ENCODE measurements at regions not wholly inside any gene's neighbourhood (a gene's known extent, or its start where the extent isn't known, plus 50 kb on each side); places are given as distances from the start of the nearest gene placed in this dataset.
A peak's percentile ranks its signal among the peaks of the same experiment; 100 is the strongest.

DNA sequence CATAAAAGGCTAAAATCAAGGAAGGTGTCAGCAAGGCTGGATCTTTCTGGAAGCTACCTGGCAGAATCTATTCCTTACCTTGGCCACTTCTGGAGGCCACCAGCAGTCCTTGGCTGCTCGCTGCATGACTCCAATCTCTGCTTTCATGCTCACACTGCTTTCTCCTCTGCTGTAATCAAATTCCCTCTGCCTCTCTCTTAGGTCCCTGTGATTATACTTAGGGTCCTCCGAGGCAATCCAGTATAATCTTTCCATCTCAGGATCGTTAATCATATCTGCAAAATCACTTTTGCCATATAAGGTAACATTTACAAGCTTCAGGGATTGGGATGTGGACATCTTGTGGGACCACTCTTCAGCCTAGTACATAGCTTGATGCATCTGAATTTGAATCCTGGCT is 110.7 kb upstream of the IVNS1ABP start:
- intact Hi-C loops (cut with DNase I): no loop called here
- ATAC-seq: no peak
- DNase-seq: no peak

DNA sequence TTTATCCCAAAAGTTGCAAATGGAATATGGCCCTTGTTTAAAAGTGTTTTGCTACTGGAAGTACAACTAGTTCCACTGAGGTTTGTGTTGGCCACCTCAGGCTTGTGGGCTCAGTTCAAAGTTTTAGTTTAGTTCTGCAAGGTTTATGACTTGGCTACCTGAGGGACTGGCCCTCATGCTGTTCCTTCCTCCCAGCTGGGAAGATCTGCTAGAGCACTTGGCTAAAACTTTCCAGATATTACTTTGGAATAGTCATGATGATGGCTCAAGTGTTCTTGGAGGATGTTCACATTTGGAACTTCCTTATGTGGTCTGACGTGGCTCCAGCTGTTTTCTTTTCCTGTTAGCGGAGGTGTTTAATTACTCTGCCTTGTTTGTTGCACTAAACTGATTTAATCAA is 110.2 kb upstream of the IVNS1ABP start:
- ATAC-seq (peak; percentile 69 to 83), DNase-seq (no peak)
- intact Hi-C loops (cut with DNase I): no loop called here

DNA sequence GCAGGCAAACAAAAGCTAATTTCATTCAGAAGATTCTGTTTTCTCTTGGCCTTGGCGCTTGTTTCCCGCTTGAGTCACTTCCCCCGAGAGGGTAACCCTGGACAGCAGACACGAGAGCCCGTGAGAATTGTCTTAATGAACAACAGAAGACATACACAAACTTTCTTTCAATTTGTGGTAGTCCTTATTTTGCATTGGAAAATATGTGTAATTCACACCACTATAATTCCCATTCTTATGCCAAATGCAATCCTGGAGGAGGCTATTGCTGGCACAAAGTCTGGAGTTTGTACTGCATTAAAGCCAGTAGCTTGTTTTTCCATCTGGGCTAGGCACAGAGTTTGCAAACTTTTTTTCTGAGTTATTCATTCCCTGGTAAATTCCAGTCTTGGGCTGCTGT is 109.8 kb upstream of the IVNS1ABP start:
- ATAC-seq: peak; percentile 87 to 90

DNA sequence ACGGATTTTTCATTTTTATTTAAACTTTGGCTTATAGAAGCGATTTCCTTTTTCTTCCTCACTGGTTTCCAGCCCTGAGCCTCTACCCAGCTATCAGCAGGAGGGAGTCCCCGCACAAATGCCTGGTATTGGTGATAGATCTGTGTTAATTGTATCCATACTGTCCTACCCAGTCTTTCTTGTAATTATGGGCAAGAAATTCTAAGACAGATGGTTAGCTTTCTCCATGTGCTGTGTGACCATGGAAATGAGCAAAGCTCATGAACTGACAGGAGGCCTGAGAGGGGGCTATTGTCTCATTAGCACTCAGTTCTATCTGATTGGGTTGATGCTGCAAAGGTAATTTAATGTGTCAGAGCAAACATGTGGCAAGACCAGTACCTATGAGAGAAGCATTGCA is 108.1 kb upstream of the IVNS1ABP start:
- no peak for ATAC-seq
- intact Hi-C loops (cut with DNase I): no loop called here
- DNase-seq: no peak

More for the DNA sequence above, 109.8 kb upstream of the IVNS1ABP start:
- peak; percentile 51 for DNase-seq
- intact Hi-C loops (cut with DNase I): no loop called here

DNA sequence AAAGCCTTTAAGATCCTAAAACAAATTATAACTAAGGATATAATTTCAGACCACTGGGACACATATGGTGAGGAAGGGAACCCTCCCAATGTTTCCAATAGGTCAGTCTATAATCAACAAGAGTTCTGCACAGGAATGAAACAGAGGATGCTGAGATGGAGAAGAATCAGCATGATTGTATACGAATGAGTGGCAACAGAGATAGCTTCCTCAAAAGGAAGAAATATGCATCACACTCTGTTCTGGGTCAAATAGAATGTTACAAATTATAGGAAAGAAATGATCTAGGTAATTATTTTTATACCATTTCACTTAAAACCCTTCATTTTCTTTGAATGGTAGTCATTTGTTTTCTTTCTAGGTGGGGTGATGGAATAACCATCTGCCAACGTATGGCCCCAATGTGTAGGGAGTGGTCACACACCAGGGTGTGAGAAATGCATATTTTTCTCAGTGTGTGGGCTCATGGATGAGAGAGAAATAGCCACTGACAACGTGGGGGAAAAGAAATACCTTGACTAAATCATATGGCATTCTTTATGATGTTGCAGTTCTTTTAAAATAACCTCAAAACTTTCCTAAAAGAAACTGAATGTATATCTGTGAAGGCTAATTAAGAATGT is 104.6 kb upstream of the IVNS1ABP start:
- ATAC-seq (no peak), DNase-seq (no peak)
- intact Hi-C loops (cut with DNase I): no loop called here

DNA sequence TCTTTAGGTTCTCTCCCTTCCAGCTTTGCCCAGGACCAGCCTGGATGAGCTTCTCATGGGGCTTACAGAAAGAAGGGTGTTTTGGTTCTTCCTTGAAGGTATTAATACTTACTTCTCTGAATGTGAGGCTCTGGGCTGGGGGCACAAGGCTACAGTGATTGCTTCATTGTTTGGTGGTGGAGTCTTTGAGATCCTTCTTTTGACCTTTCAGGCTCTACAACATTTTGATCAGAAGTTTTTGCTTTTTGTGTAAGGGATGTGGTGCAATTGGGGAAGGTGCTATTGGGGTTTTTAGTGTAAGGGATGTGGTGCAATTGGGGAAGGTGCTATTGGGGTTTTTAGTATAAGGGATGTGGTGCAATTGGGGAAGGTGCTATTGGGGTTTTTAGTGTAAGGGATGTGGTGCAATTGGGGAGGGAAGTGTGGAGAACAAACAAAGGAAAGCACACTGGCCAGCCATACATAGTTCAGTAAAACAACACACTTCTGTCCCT is 103.6 kb upstream of the IVNS1ABP start:
- intact Hi-C loops (cut with DNase I): no loop called here
- DNase-seq (no peak), ATAC-seq (peak in 1 of 2 donors; percentile 50)

DNA sequence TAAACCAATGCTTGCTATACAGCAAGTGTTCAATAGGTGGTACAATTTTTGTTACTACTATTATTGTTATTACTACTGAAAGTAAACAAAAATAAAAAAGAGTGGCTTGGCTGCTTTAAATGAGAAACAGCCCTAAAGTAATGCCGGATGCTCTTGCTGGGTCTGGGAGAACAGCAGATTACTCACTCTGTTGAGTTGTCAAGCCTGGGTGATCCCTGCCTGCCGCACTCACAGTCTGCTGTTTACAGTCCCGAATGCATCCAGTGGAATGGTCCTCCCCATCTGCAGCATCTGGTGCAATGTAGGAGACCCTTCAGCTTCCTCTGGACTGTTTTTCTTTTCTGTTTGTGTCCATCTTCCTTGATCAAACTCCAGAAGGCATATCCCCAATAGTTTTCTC is 102.7 kb upstream of the IVNS1ABP start:
- ATAC-seq (no peak), DNase-seq (no peak)
- intact Hi-C loops (cut with DNase I): no loop called here

DNA sequence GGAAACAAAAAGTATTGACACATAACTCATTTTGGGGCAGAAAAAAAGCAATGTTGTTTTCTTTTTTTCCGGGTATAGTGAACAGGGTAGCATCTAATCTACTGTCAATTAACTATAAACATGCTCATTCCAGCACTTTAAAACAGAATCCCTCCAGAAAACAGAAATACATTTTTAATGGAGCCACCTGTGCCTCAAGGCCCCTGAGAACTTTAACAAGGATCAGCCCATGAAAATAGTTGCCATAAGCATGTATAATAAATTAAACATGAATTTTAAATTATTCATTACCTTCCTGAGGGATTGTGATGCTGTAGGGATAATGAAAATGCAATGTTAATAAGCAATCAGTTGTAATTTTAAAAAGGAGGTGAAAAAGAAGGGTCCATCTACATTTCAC is 101.4 kb upstream of the IVNS1ABP start:
- ATAC-seq (no peak), DNase-seq (no peak)
- intact Hi-C loops (cut with DNase I): no loop called here

DNA sequence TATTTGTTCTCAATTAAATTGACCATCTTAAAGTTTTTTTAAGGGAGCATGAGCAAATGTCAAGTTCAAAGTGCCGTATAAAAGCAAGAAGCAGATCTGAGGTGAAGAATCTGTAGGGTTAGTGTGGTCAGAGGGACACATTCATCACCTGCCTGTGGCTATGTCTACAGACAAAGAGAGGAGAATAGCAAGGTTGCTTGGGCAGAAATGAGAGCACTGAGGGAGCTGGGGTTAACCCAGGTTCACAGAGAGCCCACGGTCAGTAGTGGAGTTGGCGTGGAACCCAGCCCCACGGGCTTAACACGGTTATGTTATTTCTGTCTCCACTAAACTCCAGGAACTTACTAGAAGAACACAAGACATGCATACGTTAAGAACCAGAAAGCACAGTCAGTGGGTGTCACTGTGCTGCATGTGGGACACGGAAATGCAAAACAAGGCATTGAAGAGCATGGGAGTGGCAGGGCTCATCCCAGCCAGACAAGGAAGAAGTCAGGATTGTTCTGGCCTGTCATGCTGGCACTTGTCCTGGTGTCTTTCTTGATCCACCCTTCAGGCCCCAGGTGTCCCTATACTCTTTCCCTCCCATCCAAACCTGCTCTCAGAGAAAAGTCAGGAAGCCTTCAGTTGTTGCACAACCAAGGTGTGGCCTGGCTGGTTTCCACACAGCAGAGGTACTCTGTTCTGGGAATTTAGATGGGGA is 95.5 kb upstream of the IVNS1ABP start:
- ATAC-seq: no peak
- intact Hi-C loops (cut with DNase I): no loop called here
- DNase-seq: no peak

DNA sequence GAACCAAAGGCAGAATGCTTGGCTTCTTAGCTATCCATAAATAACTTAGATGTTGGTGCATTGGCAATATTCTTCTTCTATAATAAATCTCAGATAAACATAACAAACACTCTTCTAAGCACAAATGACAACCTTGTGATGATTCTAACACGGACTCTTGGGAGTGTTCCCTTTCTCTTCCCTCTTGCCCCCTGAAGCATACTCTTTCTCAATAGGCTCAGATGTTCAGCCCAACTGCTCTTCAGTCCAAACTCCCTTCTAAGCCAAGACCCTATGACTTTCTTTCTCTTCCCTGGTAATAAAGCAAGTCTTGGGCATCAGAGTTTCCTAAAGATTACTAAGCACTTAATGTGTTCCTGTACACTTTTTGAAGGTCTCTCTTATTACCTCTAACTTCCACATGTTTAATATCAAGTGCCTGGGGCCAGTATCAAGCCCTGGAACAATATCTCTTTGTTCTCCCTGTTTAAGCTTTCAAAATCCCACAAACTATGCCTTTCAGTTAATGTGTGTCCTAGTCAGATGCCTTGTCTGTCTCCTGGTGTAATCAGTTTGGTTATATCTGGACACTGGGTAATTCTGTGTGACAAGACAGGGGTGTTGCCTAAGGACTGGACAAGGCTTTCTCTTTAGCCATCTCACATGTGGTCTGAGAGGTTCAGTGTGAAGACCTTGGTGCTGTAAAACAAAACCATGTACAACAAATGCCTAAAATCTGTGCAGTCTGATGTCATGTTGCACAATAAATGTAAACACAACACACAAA is 92.9 kb upstream of the IVNS1ABP start:
- intact Hi-C loops (cut with DNase I): no loop called here
- no peak for DNase-seq
- ATAC-seq: no peak

DNA sequence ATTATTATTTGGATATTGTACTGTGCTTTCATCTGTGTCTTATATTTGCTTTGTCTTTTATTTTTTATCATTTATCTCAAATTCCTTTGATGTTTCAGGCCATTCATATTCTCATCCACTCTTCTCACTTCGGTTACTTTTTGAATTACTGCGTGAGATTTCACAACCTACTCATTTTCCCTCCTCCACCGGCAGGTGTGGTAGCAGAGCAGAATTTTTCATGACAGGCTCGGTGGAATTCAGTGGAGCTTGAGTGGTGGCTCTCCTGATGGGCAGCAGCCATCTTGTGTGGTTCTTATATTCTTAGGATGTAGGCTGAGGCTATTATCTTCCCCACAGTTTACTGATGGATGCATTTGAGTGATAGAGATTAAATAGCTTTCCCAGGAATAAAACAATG is 92.3 kb upstream of the IVNS1ABP start:
- no peak for ATAC-seq
- intact Hi-C loops (cut with DNase I): no loop called here

DNA sequence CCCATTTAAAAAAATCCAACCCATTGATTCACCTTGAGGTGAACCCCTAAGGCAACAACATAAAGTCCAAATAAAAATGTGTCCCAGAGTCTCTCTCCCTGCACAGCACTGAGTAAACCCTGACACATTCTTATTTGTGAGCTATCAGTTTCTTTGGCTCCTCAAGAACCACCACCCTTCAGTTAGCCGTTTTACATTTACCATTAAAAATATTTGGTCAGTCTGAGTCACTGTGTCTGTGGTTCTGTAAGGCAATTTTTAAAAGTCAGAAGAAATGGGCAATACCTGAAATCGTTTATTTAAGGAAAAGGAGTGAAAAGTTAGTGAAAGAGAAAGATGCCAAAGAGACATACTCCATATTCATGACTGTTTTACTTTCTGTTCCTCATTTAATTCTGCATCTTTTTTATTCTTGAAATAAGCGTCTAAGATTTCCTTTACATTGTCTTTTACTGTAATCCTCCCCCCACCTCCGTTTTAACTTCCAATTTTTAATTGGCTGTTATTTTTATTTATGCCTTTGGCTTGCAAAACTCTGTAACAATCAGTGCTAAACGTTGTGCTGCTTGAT is 91.7 kb upstream of the IVNS1ABP start:
- intact Hi-C loops (cut with DNase I): no loop called here
- no peak for ATAC-seq
- no peak for DNase-seq

More for the DNA sequence above, 92.3 kb upstream of the IVNS1ABP start:
- DNase-seq: no peak

DNA sequence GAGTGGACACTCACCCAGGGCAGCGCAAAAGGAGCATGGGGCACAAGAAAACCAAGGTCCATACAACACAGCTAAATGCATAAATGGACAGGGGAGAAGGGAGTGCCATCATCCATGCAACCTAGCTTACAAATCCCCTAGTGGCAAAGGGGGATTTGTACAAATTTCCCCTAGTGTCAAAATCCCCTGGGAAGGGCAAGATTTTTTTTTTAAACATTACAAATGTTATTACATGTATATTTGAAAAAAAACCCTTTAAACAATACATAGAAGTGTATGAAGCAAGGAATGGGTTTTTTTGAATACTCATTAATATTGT is 89.6 kb upstream of the IVNS1ABP start:
- intact Hi-C loops (cut with DNase I): no loop called here
- no peak for ATAC-seq
- DNase-seq: no peak

DNA sequence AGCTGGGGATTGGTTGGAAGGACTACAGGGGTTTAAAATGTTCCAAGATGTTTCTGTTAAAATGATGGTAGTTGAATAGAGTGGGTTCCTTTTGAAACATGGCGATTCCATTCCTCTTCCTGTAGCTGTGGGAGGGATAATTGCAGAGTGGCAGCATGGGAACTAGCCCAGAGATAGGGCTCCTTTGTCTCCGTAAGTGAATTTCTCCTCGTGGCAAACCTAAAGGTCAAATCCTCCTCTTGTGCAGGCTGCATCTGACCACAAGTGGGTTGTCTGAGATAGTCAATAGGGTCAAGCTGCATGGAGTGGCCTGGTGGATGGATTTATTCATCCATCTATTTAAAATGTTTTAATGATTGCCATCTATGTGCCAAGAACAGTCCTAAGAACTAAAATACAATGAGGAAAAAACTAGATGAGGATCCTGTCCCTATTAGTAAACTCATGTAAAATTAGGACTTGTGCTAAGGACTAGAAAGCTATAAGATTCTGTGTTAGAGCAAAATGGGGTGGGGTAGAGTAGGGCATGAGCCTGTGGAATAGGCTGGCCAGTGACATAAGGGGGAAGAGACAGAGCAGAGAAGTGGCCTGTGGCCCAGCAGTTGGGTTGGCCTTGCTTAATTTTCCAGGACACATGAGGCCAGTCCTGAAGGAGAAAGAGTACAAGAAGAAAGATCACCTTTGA is 89.1 kb upstream of the IVNS1ABP start:
- no peak for ATAC-seq
- intact Hi-C loops (cut with DNase I): no loop called here
- no peak for DNase-seq

DNA sequence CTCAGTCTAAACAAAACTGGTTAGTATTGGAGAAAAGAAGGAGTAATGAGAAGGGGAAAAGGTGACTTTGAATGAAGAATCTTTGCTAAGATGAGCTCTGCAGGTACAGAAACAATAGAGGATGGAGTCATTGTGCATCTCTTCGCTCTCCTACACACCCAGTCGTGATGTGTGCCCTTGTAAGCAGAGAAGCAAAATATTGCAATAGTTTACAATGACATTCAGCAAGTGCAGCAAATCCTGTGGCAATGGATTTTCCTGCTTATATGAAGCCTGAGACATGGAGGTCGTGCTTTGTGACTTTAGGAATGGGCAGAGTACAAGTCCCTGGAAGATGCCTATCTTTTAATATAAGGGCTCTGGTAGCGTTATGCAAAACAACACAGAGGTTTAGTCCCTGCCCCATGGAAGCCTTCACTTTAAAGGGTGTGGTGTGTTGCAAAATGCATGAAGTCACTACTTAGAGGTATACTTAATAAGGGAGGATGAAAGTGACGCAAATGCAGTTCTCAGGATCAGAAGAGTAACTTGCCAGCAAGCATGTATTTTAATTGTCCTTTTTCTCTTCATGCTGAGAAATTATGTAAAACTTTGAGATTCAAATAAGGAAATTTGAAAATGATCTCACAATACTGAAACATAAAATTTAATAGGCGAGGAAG is 88.0 kb upstream of the IVNS1ABP start:
- ATAC-seq: no peak
- intact Hi-C loops (cut with DNase I): no loop called here
- no peak for DNase-seq

DNA sequence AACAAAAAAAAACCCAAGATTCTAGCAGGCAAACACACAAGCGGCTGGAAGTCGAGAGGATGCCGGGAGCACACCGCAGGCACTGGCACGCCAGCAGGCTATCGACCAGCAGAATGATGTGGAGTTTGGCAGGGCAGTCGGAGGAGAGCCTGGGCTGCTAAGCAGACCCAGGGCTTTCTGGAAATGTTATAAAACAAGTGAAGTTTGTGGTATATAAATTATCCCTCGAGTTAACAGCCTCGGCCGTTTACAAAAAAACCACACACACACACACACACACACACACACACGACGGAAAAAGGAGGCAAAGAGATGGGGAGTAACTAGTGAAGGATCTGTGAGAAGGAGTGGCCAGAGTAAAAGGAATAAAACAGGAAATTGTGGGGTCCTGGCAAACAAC is 87.2 kb upstream of the IVNS1ABP start:
- intact Hi-C loops (cut with DNase I): no loop called here
- DNase-seq (peak; percentile 63), ATAC-seq (peak in 1 of 2 donors; percentile 82)

DNA sequence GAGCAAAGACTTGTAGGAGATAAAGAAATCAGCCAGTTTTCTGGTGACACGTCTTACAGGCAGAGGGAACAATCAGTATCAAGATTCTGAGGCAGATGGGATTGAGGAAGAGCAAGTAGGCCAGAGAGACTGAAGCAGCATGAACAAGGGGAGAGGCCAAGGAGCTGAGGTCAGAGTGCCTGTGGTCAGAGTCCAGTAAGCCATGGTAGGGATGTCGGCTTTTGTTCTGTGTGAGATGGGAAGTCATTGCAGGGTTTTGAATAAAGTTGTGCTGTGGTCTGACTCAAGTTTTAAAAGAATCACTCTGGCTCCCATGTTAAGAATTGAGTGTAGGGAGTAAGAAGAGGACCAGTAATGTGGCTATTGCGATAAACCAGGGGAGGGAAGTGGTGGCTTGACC is 85.9 kb upstream of the IVNS1ABP start:
- intact Hi-C loops (cut with DNase I): no loop called here
- ATAC-seq (peak; percentile 30 to 51), DNase-seq (no peak)

DNA sequence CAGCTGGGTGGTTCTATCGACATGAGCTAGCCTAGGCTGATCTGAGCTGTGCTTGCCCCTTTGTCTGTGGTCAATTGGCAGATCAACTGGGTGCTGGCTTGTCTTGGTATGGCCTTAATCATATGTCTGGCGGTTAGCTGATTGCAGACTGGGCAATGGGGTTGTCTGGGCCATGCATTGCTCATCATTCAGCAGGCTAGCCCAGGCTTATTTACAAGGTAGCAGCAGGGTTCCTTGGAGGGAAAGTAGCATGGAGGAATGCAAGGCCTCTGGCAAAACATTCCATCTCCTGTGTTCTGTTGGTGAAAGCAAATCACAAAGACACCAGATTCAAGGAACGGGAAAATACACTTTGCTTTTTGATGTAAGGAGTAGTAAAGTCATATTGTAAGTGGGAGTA is 84.0 kb upstream of the IVNS1ABP start:
- intact Hi-C loops (cut with DNase I): no loop called here

DNA sequence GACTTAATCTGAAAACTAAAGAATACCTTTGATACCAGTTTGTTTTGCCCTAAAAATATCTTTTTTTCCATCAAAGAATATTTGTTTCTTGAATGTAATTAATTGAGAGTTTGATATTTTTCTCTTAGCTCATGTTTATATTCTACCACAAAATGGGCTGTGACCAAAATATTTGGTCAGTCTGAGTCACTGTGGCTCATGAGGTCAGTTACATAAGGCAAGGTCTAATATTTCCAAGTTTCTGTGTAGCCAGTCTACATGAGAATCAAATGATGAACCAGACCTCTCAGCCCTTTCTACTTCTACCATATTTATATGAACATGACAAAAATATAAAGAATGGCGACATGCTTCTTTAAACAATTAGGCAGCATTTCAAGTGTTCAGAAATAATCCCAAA is 83.0 kb upstream of the IVNS1ABP start:
- intact Hi-C loops (cut with DNase I): no loop called here
- DNase-seq: no peak
- peak in 1 of 2 donors; percentile 45 for ATAC-seq

More for the DNA sequence above, 84.0 kb upstream of the IVNS1ABP start:
- ATAC-seq (no peak), DNase-seq (no peak)

All from left cardiac atrium (tissue), 4 donors.